GM12891 (cell line): ENCODE measurements at regions not wholly inside any gene's neighbourhood (a gene's known extent, or its start where the extent isn't known, plus 50 kb on each side); places are given as distances from the start of the nearest gene placed in this dataset.
"Not testable (repeated sequence)": the region's sequence is repeated elsewhere in the genome, so short reads cannot be mapped to it uniquely, and the experiment has no call there.

Experiments
- DNase-seq: peaks from one replicate; pipeline ENCODE4 v3.0.0; 2011; ENCODE audit warnings: low spot score; ENCODE audit not compliant: insufficient read length
- FAIRE-seq: peaks from 2 replicates; lab custom pipeline; 2011; peaks lifted over from hg19 to GRCh38; lab: Jason Lieb, UNC
- PAX5 ChIP-seq: IDR thresholded peaks from 2 replicates; pipeline ENCODE4 v1.6.1; 2011; ENCODE audit warnings: low read length, moderate library complexity, mild to moderate bottlenecking; ENCODE audit not compliant: insufficient read depth, severe bottlenecking
- POLR2A ChIP-seq: IDR thresholded peaks from 2 replicates; pipeline ENCODE4 v1.6.1; 2011; ENCODE audit warnings: low read depth, low read length, control low read depth
- POLR2AphosphoS5 ChIP-seq: IDR thresholded peaks from 2 replicates; pipeline ENCODE4 v1.6.1; 2011; ENCODE audit warnings: low read depth, low read length, control low read depth
- POU2F2 ChIP-seq: IDR thresholded peaks from 2 replicates; pipeline ENCODE4 v1.6.1; 2011; ENCODE audit warnings: low read depth, mild to moderate bottlenecking, control low read depth, low read length, moderate library complexity
- SPI1 ChIP-seq: IDR thresholded peaks from 2 replicates; pipeline ENCODE4 v1.6.1; 2011; ENCODE audit warnings: low read depth, low read length, control low read depth
- TAF1 ChIP-seq: IDR thresholded peaks from 2 replicates; pipeline ENCODE4 v1.6.1; 2011; ENCODE audit warnings: low read depth, low read length, control low read depth

GRCh38 chr9:124135813-124136365 lies 121.9 kb upstream of the NEK6 start:
- no peak for DNase-seq
- no peak for FAIRE-seq
- TF ChIP-seq SPI1 (no peak), PAX5 (no peak), POU2F2 (no peak), POLR2A (no peak), TAF1 (no peak), POLR2AphosphoS5 (no peak)

GRCh38 chr9:124137009-124137943 lies 120.5 kb upstream of the NEK6 start:
- TF ChIP-seq POLR2A (peak; percentile 47), SPI1 (no peak), POU2F2 (peak; percentile 96), TAF1 (peak; percentile 59; the same call in 1 of the 2 replicates), POLR2AphosphoS5 (no peak), PAX5 (no peak)
- FAIRE-seq, result peak; percentile 59
- DNase-seq, result peak; percentile 43

DNA sequence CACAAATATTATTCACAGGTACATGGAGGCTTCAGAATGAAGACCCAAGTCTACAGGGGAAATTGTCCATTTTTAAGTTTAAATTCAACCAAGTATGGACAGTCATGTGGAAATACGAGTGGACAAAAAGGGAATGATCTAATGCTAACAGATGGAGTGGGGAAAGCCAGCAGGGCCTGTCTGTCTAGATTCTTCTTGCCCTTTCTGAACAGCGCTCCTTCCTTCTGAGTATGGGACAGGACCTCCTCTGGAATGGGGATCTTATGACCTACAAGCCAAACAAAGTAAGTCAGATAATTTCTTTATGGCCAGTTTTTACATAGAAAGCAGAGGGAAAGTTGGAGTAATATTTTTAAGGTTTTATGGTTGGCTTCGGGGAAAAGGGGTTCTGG lies 119.8 kb upstream of the NEK6 start:
- DNase-seq (no peak), FAIRE-seq (no peak)
- TF ChIP-seq SPI1 (no peak), POLR2AphosphoS5 (no peak), PAX5 (no peak), POLR2A (no peak), POU2F2 (no peak), TAF1 (no peak)

GRCh38 chr9:124139001-124139400 lies 118.7 kb upstream of the NEK6 start:
- FAIRE-seq (no peak), DNase-seq (no peak)
- TF ChIP-seq TAF1 (no peak), POLR2AphosphoS5 (no peak), POU2F2 (no peak), POLR2A (no peak), SPI1 (no peak), PAX5 (no peak)

DNA sequence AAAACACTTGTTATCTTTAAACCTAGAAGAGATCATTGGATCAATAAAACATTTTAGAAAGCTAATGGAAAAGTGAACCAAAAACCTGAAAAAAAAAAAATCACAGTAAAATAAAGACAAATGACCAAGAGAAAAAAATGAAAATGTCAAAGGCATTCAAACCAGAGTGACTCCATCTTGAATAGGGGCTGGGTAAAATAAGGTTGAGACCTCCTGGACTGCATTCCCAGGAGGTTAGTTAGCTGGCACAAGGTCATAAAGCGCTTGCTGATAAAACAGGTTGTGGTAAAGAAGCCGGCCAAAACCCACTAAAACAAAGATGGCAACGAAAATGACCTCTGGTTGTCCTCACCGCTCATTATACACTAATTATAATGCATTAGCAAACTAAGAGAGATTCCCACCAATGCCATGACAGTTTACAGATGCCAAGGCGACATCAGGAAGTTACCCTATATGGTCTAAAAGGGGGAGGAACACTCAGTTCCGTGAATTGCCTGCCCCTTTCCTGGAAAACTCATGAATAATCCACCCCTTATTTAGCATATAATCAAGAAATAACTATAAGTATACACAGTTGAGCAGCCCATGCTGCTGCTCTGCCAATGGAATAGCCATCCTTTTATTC lies 116.7 kb upstream of the NEK6 start:
- no peak for FAIRE-seq

DNA sequence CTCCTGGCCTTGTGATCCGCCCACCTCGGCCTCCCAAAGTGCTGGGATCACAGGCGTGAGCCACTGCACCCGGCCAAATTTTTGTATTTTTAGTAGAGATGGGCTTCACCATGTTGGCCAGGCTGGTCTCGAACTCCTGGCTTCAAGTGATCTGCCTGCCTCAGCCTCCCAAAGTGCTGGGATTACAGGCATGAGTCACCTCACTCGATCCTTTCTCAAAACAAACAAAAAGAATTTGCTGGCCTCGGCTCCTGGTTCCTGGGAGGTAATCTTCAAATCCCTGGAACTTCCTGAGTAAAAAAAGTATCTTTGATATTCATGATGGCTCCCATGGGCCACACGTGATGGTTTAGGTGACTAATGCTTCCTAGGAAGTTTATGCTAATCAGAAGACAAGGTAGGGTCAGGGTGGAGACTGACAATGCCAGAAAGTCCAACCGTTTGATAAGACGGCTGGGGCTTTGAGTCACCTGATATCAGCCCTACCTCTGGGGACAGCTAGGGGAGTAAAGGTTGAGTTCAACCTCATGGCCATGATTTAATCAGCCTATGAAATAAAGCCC lies 113.1 kb upstream of the NEK6 start:
- DNase-seq, FAIRE-seq: not testable (repeated sequence)

More for the DNA sequence above, 116.7 kb upstream of the NEK6 start:
- no peak for TF ChIP-seq PAX5
- no peak for TF ChIP-seq POLR2A
- no peak for TF ChIP-seq POLR2AphosphoS5
- TF ChIP-seq POU2F2, result no peak
- no peak for TF ChIP-seq SPI1
- no peak for TF ChIP-seq TAF1
- DNase-seq, result no peak

- DNase-seq (no peak), FAIRE-seq (no peak)
- no peak for TF ChIP-seq PAX5
- no peak for TF ChIP-seq TAF1
- TF ChIP-seq POLR2A, result no peak
- no peak for TF ChIP-seq POLR2AphosphoS5
- no peak for TF ChIP-seq SPI1
Observed at GRCh38 chr9:124146031-124146561, 111.7 kb upstream of the NEK6 start.

- no peak for TF ChIP-seq POU2F2
- no peak for TF ChIP-seq SPI1
- no peak for TF ChIP-seq POLR2A
- no peak for TF ChIP-seq PAX5
- no peak for TF ChIP-seq POLR2AphosphoS5
- FAIRE-seq (no peak), DNase-seq (no peak)
Observed at GRCh38 chr9:124149992-124150391, 107.8 kb upstream of the NEK6 start.

DNA sequence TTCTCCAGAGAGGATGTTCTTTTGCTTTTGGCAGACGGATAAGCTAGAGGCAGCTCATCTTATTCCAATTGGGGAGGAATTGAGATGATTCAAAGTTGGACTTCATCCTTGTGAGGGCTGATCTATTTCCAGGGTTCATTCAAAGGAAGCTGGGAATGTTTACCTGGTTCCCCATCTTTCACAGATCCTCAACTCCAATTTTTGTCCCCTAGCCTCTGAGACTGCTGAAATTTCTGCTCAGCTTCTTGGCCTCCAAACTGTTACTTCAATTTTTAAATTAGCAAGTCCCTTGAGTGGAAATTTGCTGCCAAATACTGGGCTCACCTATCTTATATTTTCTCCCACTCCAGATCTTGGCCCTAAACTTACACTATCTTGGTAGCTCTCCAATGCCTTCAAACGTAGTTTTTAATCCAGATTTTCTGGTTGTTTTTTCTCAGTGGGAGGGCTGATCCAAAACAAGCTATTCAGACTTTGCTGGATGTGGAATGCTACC lies 93.9 kb upstream of the NEK6 start:
- DNase-seq, result no peak
- TF ChIP-seq POLR2AphosphoS5, result no peak
- TF ChIP-seq PAX5, result no peak
- no peak for TF ChIP-seq SPI1
- TF ChIP-seq POU2F2, result no peak
- TF ChIP-seq TAF1, result no peak
- TF ChIP-seq POLR2A, result no peak
- no peak for FAIRE-seq

DNA sequence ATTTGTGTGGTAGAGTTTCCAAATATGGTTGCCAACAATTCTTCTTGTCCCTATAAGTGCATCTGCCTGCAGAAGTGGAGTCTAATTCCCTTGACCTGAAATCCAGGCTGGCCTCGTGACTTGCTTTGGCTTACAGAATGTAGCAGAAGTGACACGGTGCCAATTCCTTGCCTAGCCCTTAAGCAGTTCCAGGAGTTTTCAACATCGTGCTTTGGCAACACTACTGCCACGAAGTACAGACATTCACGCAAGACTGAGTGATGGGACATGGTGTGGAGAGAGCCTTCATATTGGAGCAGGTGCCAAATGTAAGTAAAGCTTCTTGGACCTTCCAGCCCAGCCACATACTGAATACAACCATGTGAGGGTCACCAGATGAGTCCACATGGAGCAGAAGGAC lies 92.9 kb upstream of the NEK6 start:
- no peak for DNase-seq

More for the DNA sequence above, 92.9 kb upstream of the NEK6 start:
- no peak for FAIRE-seq
- TF ChIP-seq POLR2AphosphoS5 (no peak), PAX5 (no peak), SPI1 (no peak), POU2F2 (no peak), POLR2A (no peak), TAF1 (no peak)
